ENCODE measurements at regions not wholly inside any gene's neighbourhood (a gene's known extent, or its start where the extent isn't known, plus 50 kb on each side); places are given as distances from the start of the nearest gene placed in this dataset.

DNA sequence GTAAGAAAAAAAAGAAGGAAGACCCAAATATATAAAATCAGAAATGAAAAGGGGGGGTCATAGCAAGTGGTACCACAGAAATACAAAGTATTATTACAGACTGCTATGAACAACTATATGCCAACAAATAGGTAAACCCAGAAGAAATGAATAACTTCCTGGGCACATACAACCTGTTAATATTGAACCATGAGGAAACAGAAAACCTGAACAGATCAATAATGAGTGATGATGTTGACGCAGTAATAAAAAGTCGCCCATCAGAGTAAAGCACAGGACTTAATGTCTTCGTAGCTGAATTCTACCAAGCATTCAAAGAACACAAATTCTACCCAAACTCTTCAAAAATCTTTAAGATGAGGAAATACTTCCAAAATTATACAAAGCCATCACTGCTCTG is 921.6 kb upstream of the SEMA6D start (continued):
- TF ChIP-seq STAT6 (CRISPR knock-in tag; conservative IDR thresholded peaks at IDR 0.05; ENCODE audit: low read depth) (no peak), SOX15 (CRISPR knock-in tag; IDR thresholded peaks at IDR 0.05) (no peak), ATF3 (CRISPR knock-in tag; conservative IDR thresholded peaks at IDR 0.05) (no peak), SMAD3 (CRISPR knock-in tag; IDR thresholded peaks at IDR 0.05; ENCODE audit: borderline replicate concordance) (no peak), ZNF138 (CRISPR knock-in tag; conservative IDR thresholded peaks at IDR 0.05) (no peak), NFYB (CRISPR knock-in tag; conservative IDR thresholded peaks at IDR 0.05; ENCODE audit: low read depth) (no peak), MYBL2 (CRISPR knock-in tag; IDR thresholded peaks at IDR 0.05) (no peak), PREB (CRISPR knock-in tag; IDR thresholded peaks at IDR 0.05; ENCODE audit: borderline replicate concordance) (no peak), RORB (CRISPR knock-in tag; IDR thresholded peaks at IDR 0.05) (no peak)
- TF ChIP-seq, protein P1, sequence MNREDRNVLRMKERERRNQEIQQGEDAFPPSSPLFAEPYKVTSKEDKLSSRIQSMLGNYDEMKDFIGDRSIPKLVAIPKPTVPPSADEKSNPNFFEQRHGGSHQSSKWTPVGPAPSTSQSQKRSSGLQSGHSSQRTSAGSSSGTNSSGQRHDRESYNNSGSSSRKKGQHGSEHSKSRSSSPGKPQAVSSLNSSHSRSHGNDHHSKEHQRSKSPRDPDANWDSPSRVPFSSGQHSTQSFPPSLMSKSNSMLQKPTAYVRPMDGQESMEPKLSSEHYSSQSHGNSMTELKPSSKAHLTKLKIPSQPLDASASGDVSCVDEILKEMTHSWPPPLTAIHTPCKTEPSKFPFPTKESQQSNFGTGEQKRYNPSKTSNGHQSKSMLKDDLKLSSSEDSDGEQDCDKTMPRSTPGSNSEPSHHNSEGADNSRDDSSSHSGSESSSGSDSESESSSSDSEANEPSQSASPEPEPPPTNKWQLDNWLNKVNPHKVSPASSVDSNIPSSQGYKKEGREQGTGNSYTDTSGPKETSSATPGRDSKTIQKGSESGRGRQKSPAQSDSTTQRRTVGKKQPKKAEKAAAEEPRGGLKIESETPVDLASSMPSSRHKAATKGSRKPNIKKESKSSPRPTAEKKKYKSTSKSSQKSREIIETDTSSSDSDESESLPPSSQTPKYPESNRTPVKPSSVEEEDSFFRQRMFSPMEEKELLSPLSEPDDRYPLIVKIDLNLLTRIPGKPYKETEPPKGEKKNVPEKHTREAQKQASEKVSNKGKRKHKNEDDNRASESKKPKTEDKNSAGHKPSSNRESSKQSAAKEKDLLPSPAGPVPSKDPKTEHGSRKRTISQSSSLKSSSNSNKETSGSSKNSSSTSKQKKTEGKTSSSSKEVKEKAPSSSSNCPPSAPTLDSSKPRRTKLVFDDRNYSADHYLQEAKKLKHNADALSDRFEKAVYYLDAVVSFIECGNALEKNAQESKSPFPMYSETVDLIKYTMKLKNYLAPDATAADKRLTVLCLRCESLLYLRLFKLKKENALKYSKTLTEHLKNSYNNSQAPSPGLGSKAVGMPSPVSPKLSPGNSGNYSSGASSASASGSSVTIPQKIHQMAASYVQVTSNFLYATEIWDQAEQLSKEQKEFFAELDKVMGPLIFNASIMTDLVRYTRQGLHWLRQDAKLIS (CRISPR knock-in tag; IDR thresholded peaks at IDR 0.05; ENCODE audit: borderline replicate concordance), result no peak

DNA sequence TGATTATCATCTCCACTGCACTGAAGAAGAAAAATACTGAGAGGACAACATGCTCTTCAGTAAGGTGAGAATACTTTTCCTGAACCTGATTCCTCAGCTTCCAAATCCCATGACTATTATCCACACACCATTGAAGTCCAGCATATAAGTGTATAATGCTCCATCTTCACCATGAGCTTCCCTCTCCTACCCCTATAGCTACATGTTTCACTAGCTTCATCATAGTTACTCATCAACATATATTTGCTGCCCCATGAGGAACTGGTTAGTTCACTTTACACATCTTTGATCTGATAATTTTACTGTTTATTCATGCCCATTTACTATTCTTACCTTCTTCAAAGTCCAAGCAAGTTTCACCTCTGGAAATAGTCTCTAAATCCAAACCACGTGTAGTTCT is 908.5 kb upstream of the SEMA6D start:
- no peak overlapping the region for H3K4me3 Mint-ChIP-seq
- DNase-seq (ENCODE audit: low spot score) (no peak), ATAC-seq (no peak)
- H3K27ac Mint-ChIP-seq, result no peak overlapping the region
- no peaks in the 10 kb centered on the region for H3K36me3 Mint-ChIP-seq
- CTCF ChIA-PET, result no interaction called here
- no peaks in the 10 kb centered on the region for H3K27me3 Mint-ChIP-seq (ENCODE audit: low read depth)
- H3K9me3 Mint-ChIP-seq, result no peaks in the 10 kb centered on the region
- no peaks in the 10 kb centered on the region for H3K4me1 Mint-ChIP-seq
- POLR2A ChIA-PET, result no interaction called here
- TF ChIP-seq, protein P2, sequence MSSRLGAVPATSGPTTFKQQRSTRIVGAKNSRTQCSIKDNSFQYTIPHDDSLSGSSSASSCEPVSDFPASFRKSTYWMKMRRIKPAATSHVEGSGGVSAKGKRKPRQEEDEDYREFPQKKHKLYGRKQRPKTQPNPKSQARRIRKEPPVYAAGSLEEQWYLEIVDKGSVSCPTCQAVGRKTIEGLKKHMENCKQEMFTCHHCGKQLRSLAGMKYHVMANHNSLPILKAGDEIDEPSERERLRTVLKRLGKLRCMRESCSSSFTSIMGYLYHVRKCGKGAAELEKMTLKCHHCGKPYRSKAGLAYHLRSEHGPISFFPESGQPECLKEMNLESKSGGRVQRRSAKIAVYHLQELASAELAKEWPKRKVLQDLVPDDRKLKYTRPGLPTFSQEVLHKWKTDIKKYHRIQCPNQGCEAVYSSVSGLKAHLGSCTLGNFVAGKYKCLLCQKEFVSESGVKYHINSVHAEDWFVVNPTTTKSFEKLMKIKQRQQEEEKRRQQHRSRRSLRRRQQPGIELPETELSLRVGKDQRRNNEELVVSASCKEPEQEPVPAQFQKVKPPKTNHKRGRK (CRISPR knock-in tag; IDR thresholded peaks at IDR 0.05; ENCODE audit: borderline replicate concordance), result no peak
- TF ChIP-seq OVOL2 (CRISPR knock-in tag; IDR thresholded peaks at IDR 0.05; ENCODE audit: borderline replicate concordance) (no peak), ZNF263 (CRISPR knock-in tag; IDR thresholded peaks at IDR 0.05; ENCODE audit: low read depth) (no peak), TEAD1 (CRISPR knock-in tag; IDR thresholded peaks at IDR 0.05) (no peak), NR1H2 (CRISPR knock-in tag; IDR thresholded peaks at IDR 0.05) (no peak), ZNF423 (CRISPR knock-in tag; IDR thresholded peaks at IDR 0.05) (no peak), SOX15 (CRISPR knock-in tag; IDR thresholded peaks at IDR 0.05) (no peak), GRHL2 (CRISPR knock-in tag; IDR thresholded peaks at IDR 0.05; ENCODE audit: insufficient replicate concordance, severe bottlenecking) (no peak), ELF4 (CRISPR knock-in tag; IDR thresholded peaks at IDR 0.05; ENCODE audit: low read depth) (no peak), ZNF121 (CRISPR knock-in tag; IDR thresholded peaks at IDR 0.05) (no peak)
- TF ChIP-seq, protein P3, sequence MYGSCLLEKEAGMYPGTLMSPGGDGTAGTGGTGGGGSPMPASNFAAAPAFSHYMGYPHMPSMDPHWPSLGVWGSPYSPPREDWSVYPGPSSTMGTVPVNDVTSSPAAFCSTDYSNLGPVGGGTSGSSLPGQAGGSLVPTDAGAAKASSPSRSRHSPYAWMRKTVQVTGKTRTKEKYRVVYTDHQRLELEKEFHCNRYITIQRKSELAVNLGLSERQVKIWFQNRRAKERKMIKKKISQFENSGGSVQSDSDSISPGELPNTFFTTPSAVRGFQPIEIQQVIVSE (CRISPR knock-in tag; IDR thresholded peaks at IDR 0.05; ENCODE audit: borderline replicate concordance), result no peak
- TF ChIP-seq, protein P4, sequence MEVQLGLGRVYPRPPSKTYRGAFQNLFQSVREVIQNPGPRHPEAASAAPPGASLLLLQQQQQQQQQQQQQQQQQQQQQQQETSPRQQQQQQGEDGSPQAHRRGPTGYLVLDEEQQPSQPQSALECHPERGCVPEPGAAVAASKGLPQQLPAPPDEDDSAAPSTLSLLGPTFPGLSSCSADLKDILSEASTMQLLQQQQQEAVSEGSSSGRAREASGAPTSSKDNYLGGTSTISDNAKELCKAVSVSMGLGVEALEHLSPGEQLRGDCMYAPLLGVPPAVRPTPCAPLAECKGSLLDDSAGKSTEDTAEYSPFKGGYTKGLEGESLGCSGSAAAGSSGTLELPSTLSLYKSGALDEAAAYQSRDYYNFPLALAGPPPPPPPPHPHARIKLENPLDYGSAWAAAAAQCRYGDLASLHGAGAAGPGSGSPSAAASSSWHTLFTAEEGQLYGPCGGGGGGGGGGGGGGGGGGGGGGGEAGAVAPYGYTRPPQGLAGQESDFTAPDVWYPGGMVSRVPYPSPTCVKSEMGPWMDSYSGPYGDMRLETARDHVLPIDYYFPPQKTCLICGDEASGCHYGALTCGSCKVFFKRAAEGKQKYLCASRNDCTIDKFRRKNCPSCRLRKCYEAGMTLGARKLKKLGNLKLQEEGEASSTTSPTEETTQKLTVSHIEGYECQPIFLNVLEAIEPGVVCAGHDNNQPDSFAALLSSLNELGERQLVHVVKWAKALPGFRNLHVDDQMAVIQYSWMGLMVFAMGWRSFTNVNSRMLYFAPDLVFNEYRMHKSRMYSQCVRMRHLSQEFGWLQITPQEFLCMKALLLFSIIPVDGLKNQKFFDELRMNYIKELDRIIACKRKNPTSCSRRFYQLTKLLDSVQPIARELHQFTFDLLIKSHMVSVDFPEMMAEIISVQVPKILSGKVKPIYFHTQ (CRISPR knock-in tag; IDR thresholded peaks at IDR 0.05), result no peak
- TF ChIP-seq, protein P5, sequence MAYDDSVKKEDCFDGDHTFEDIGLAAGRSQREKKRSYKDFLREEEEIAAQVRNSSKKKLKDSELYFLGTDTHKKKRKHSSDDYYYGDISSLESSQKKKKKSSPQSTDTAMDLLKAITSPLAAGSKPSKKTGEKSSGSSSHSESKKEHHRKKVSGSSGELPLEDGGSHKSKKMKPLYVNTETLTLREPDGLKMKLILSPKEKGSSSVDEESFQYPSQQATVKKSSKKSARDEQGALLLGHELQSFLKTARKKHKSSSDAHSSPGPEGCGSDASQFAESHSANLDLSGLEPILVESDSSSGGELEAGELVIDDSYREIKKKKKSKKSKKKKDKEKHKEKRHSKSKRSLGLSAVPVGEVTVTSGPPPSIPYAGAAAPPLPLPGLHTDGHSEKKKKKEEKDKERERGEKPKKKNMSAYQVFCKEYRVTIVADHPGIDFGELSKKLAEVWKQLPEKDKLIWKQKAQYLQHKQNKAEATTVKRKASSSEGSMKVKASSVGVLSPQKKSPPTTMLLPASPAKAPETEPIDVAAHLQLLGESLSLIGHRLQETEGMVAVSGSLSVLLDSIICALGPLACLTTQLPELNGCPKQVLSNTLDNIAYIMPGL (CRISPR knock-in tag; IDR thresholded peaks at IDR 0.05), result no peak

Measured in WTC11 (cell line).